Esophagus muscularis mucosa (tissue), 3 donors: ENCODE measurements at regions not wholly inside any gene's neighbourhood (a gene's known extent, or its start where the extent isn't known, plus 50 kb on each side); places are given as distances from the start of the nearest gene placed in this dataset.

Experiments
- POLR2A ChIP-seq: fragments of 450-650 bp; IDR thresholded peaks from one replicate; pipeline ENCODE4 v1.6.1; 2017; ENCODE audit warnings: antibody characterized with exemption, moderate library complexity, mild to moderate bottlenecking, low read depth
- POLR2AphosphoS5 ChIP-seq, 2 donors: sonication (generic); formaldehyde crosslinking; IDR thresholded peaks; one replicate each; pipeline ENCODE4 v1.6.1; 2017; ENCODE audit warnings: antibody characterized with exemption in 2 of 2
- TF ChIP-seq, protein P1 (sequence below), 3 experiments: fragments of 200-600 bp in 2 of 3; fragments of 450-650 bp in 1 of 3; sonication (generic) in 2 of 3; IDR thresholded peaks; one replicate each; pipeline ENCODE4 v1.5.1; 2017 to 2019; ENCODE audit warnings: antibody characterized with exemption in 3 of 3, mild to moderate bottlenecking in 2 of 3, moderate library complexity in 1 of 3

DNA sequence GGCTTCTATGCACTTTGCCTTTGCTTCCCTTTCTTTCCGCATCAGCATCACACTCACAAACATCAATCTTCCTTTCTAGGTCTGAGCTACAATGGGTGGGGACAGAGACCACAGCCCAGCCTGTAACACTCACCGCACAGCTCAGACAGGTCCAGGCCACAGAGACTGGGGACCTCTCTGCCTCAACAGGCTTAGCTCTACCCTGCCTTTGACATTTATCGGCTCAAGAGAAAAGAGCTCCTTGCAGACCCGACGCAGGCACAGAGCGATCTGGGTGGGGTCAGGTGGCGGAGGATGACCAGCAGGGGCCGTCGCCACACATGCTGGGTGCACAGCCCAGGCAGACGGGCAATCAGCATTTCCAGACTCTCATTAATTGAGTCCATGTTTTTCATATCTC is 837.3 kb downstream of the TBC1D22A start:
- TF ChIP-seq, protein P1, sequence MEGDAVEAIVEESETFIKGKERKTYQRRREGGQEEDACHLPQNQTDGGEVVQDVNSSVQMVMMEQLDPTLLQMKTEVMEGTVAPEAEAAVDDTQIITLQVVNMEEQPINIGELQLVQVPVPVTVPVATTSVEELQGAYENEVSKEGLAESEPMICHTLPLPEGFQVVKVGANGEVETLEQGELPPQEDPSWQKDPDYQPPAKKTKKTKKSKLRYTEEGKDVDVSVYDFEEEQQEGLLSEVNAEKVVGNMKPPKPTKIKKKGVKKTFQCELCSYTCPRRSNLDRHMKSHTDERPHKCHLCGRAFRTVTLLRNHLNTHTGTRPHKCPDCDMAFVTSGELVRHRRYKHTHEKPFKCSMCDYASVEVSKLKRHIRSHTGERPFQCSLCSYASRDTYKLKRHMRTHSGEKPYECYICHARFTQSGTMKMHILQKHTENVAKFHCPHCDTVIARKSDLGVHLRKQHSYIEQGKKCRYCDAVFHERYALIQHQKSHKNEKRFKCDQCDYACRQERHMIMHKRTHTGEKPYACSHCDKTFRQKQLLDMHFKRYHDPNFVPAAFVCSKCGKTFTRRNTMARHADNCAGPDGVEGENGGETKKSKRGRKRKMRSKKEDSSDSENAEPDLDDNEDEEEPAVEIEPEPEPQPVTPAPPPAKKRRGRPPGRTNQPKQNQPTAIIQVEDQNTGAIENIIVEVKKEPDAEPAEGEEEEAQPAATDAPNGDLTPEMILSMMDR (IDR thresholded peaks at IDR 0.05), result no peak
- TF ChIP-seq POLR2A, result no peak
- TF ChIP-seq POLR2AphosphoS5 (IDR thresholded peaks at IDR 0.05), result no peak
